IMR-90 (cell line): ENCODE measurements at regions not wholly inside any gene's neighbourhood (a gene's known extent, or its start where the extent isn't known, plus 50 kb on each side); places are given as distances from the start of the nearest gene placed in this dataset.

Experiments used
- ATAC-seq: fragments of 200-7000 bp; cut with Tn5 transposase; 2 replicates; pipeline ENCODE4 v1.9.1; 2020; ENCODE audit warnings: low read depth, mild to moderate bottlenecking, moderate library complexity
- BruUV-seq: library from RNA; stranded (reverse); fragments of 400-500 nt; replicated peaks from 2 replicates; lab custom pipeline; 2021; lab: Mats Ljungman, UMichigan
- CTCF ChIA-PET: fragments of 300-600 bp; formaldehyde crosslinking; extraction: SDS; loops from one replicate; lab custom pipeline; 2021; ENCODE audit warnings: antibody characterized with exemption; lab: Yijun Ruan, JAX
- POLR2A ChIA-PET: fragments of 300-600 bp; sonication (Branson Sonifier 250); formaldehyde crosslinking; loops from one replicate; lab custom pipeline; 2022; ENCODE audit warnings: antibody characterized with exemption; ENCODE audit not compliant: unreplicated experiment; lab: Charles Lee
- DNase-seq: peaks from one replicate; pipeline ENCODE4 v3.0.0; 2013
- H2AFZ ChIP-seq: replicated peaks from 2 replicates; pipeline ENCODE3; 2013; ENCODE audit warnings: low read length, mild to moderate bottlenecking; ENCODE audit not compliant: poor library complexity
- H2AK5ac ChIP-seq: 2 replicates; pipeline ENCODE4 v1.6.1; 2013; ENCODE audit warnings: low read depth, low read length, inconsistent platforms
- H2AK9ac ChIP-seq: replicated peaks from 2 replicates; pipeline ENCODE3; 2013; ENCODE audit warnings: mild to moderate bottlenecking, low read depth, low read length, moderate library complexity; ENCODE audit not compliant: poor library complexity
- H2BK120ac ChIP-seq: 2 replicates; pipeline ENCODE4 v1.6.1; 2013; ENCODE audit warnings: low read depth, low read length, inconsistent platforms
- H2BK15ac ChIP-seq: 3 replicates; pipeline ENCODE4 v1.6.1; 2013; ENCODE audit warnings: low read depth, low read length, inconsistent platforms
- H2BK20ac ChIP-seq: 2 replicates; pipeline ENCODE4 v1.6.1; 2013; ENCODE audit warnings: low read depth, mild to moderate bottlenecking, inconsistent platforms, low read length, moderate library complexity
- H2BK5ac ChIP-seq: 2 replicates; pipeline ENCODE4 v1.6.1; 2013; ENCODE audit warnings: mild to moderate bottlenecking, low read depth, low read length, inconsistent platforms; ENCODE audit not compliant: poor library complexity, severe bottlenecking
- H3K14ac ChIP-seq: replicated peaks from 2 replicates; pipeline ENCODE4 v1.6.1; 2013; ENCODE audit warnings: low read depth, low read length, inconsistent platforms
- H3K18ac ChIP-seq: 2 replicates; pipeline ENCODE4 v1.6.1; 2013; ENCODE audit warnings: low read depth, low read length, control low read depth
- H3K23ac ChIP-seq: 2 replicates; pipeline ENCODE4 v1.6.1; 2013; ENCODE audit warnings: low read depth, low read length, inconsistent platforms
- H3K27ac ChIP-seq: 2 replicates; pipeline ENCODE4 v1.5.1; 2013; ENCODE audit warnings: mild to moderate bottlenecking, control low read depth, low read length; ENCODE audit not compliant: insufficient read depth
- H3K27me3 ChIP-seq: 2 replicates; pipeline ENCODE4 v1.6.1; 2013; ENCODE audit warnings: low read length; ENCODE audit not compliant: control insufficient read depth, insufficient read depth
- H3K36me3 ChIP-seq: 2 replicates; pipeline ENCODE4 v1.6.1; 2013; ENCODE audit warnings: low read length, mixed read lengths; ENCODE audit not compliant: control insufficient read depth, insufficient read depth
- H3K4ac ChIP-seq: 2 replicates; pipeline ENCODE4 v1.6.1; 2013; ENCODE audit warnings: low read depth, low read length, inconsistent platforms
- H3K4me1 ChIP-seq: 2 replicates; pipeline ENCODE4 v1.6.1; 2013; ENCODE audit warnings: low read length, mixed read lengths; ENCODE audit not compliant: control insufficient read depth, insufficient read depth
- H3K4me2 ChIP-seq: 2 replicates; pipeline ENCODE4 v1.6.1; 2013; ENCODE audit warnings: low read depth, mild to moderate bottlenecking, control low read depth, low read length, moderate library complexity
- H3K4me3 ChIP-seq: 2 replicates; pipeline ENCODE4 v1.5.1; 2013; ENCODE audit warnings: low read depth, mild to moderate bottlenecking, control low read depth, low read length, moderate library complexity; ENCODE audit not compliant: insufficient read depth
- H3K56ac ChIP-seq: 2 replicates; pipeline ENCODE4 v1.6.1; 2013; ENCODE audit warnings: low read length, inconsistent platforms; ENCODE audit not compliant: insufficient read depth; ENCODE audit errors: extremely low read depth
- H3K79me1 ChIP-seq, 2 experiments: 2 replicates each; pipeline ENCODE4 v1.6.1; 2013; ENCODE audit warnings: low read length in 2 of 2, inconsistent platforms in 1 of 2, low read depth in 1 of 2
- H3K9ac ChIP-seq: 2 replicates; pipeline ENCODE4 v1.6.1; 2013; ENCODE audit warnings: low read depth, low read length, control low read depth
- H3K9me1 ChIP-seq: 2 replicates; pipeline ENCODE4 v1.6.1; 2013; ENCODE audit warnings: low read length, inconsistent platforms; ENCODE audit not compliant: insufficient read depth
- H3K9me3 ChIP-seq: 2 replicates; pipeline ENCODE4 v1.6.1; 2013; ENCODE audit warnings: low read length; ENCODE audit not compliant: control insufficient read depth, insufficient read depth
- H4K20me1 ChIP-seq: 2 replicates; pipeline ENCODE4 v1.6.1; 2013; ENCODE audit warnings: low read length, inconsistent platforms; ENCODE audit not compliant: insufficient read depth
- H4K5ac ChIP-seq: 2 replicates; pipeline ENCODE4 v1.6.1; 2013; ENCODE audit warnings: mild to moderate bottlenecking, low read depth, low read length, control low read depth
- H4K8ac ChIP-seq, 2 experiments: 2 replicates each; pipeline ENCODE4 v1.6.1; 2013; ENCODE audit warnings: low read depth in 2 of 2, low read length in 2 of 2, control low read depth in 1 of 2, inconsistent platforms in 1 of 2
- H4K91ac ChIP-seq: 2 replicates; pipeline ENCODE4 v1.6.1; 2013; ENCODE audit warnings: low read depth, low read length, inconsistent platforms; ENCODE audit not compliant: insufficient read depth
- BHLHE40 ChIP-seq: fragments of 150-350 bp; IDR thresholded peaks from 2 replicates; pipeline ENCODE4 v1.6.1; 2016; ENCODE audit warnings: mild to moderate bottlenecking, low read depth, low read length
- CHD1 ChIP-seq: IDR thresholded peaks from 2 replicates; pipeline ENCODE4 v1.6.1; 2012; ENCODE audit warnings: low read depth, low read length, improper control_type of control experiment
- MAFK ChIP-seq: IDR thresholded peaks from 2 replicates; pipeline ENCODE4 v1.6.1; 2012; ENCODE audit warnings: low read depth, low read length, improper control_type of control experiment
- MXI1 ChIP-seq: IDR thresholded peaks from 2 replicates; pipeline ENCODE4 v1.6.1; 2012; ENCODE audit warnings: low read depth, mild to moderate bottlenecking, low read length, moderate library complexity, borderline replicate concordance
- POLR2A ChIP-seq: IDR thresholded peaks from 2 replicates; pipeline ENCODE4 v1.6.1; 2012; ENCODE audit warnings: mild to moderate bottlenecking, low read depth, low read length
- WGBS, 2 experiments: methylation state at CpG; one replicate each; pipeline versions ENCODE4 v1.1.5 to v1.1.7; 2013; ENCODE audit warnings: missing lambda C conversion rate in 2 of 2; ENCODE audit not compliant: insufficient read length in 1 of 2; ENCODE audit errors: extremely low coverage in 2 of 2; 5-methylcytosine and 5-hydroxymethylcytosine counted together
- dilution Hi-C: fragments of 300-500 bp; cut with HindIII; formaldehyde crosslinking; loops from one replicate; pipeline ENCODE4 v1.14.3; 2018; ENCODE audit warnings: low sequenced_read_pairs; ENCODE audit not compliant: unreplicated experiment
- in situ Hi-C: fragments of 300-500 bp; cut with MboI; formaldehyde crosslinking; loops from 3 replicates; pipeline ENCODE4 v1.14.3; 2019; ENCODE audit warnings: low sequenced_read_pairs, inconsistent platforms, mixed read lengths
- intact Hi-C: fragments of 100-400 bp; cut with micrococcal nuclease; formaldehyde crosslinking; loops from 2 replicates; pipeline ENCODE4 v1.10.0; 2022
- TF ChIP-seq, protein P1 (sequence below): conservative IDR thresholded peaks from 2 replicates; pipeline ENCODE4 v1.5.1; 2012; ENCODE audit warnings: mild to moderate bottlenecking, low read depth, low read length, improper control_type of control experiment
- TF ChIP-seq, protein P2 (sequence below): fragments of 150-350 bp; IDR thresholded peaks from 2 replicates; pipeline ENCODE4 v1.6.1; 2016; ENCODE audit warnings: low read depth, mild to moderate bottlenecking, low read length, moderate library complexity, borderline replicate concordance

DNA sequence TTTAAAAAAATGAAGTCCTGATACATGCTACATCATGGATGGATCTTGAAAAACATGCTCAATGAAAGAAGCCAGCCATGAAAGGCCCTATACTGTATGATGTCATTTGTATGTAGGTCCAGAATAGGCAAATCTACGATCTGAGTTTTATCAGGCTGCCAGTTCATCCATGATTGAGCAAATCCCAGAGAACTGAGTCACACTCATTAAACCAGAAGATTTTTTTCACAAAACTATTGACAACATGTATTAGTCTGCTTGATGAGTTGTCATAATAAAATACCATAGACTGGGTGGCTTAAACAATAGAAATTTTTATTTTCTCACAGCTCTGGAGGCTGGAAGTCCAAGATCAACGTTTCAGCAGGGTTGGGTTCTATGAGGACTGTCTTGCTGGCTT, 130.7 kb downstream of the MREG start:
- DNase-seq (peak; percentile 35), ATAC-seq (no peak)
- Histone ChIP-seq H2AK9ac (no peak overlapping the region), H4K91ac (no peak overlapping the region), H3K4me1 (peaks cover 10% of the 10 kb centered on the region), H3K4me3 (no peak overlapping the region), H4K8ac (no peak overlapping the region), H3K79me1 (no peaks in the 10 kb centered on the region), H2BK20ac (no peak overlapping the region), H3K14ac (no peak overlapping the region), H3K4ac (no peak overlapping the region), H3K4me2 (no peak overlapping the region), H3K36me3 (no peaks in the 10 kb centered on the region), H4K5ac (no peak overlapping the region), H3K9me3 (peaks cover under 1% of the 10 kb centered on the region; the same call in 1 of the 2 replicates), H3K27ac (no peak overlapping the region), H2BK5ac (no peak overlapping the region), H3K27me3 (no peaks in the 10 kb centered on the region), H2AK5ac (no peak overlapping the region), H3K23ac (no peak overlapping the region), H3K9me1 (0 out of 2 replicates have a peak, but pooled peaks cover 7% of the 10 kb centered on the region), H2BK15ac (no peak overlapping the region), H2AFZ (no peak overlapping the region), H3K18ac (no peak overlapping the region), H3K9ac (no peak overlapping the region), H3K56ac (no peak overlapping the region), H2BK120ac (no peak overlapping the region), H4K20me1 (no peaks in the 10 kb centered on the region)
- CTCF ChIA-PET, result no interaction called here
- dilution Hi-C loops, result no loop called here
- POLR2A ChIA-PET, result no interaction called here
- BruUV-seq, result no TSS peak
- in situ Hi-C loops, result no loop called here
- WGBS, 2 experiments, result no CpG with 5 or more reads among the region's 2 CpGs
- intact Hi-C loops, result no loop called here
- TF ChIP-seq MAFK (no peak), CHD1 (no peak), POLR2A (no peak), BHLHE40 (no peak), MXI1 (no peak)
- TF ChIP-seq, protein P1, sequence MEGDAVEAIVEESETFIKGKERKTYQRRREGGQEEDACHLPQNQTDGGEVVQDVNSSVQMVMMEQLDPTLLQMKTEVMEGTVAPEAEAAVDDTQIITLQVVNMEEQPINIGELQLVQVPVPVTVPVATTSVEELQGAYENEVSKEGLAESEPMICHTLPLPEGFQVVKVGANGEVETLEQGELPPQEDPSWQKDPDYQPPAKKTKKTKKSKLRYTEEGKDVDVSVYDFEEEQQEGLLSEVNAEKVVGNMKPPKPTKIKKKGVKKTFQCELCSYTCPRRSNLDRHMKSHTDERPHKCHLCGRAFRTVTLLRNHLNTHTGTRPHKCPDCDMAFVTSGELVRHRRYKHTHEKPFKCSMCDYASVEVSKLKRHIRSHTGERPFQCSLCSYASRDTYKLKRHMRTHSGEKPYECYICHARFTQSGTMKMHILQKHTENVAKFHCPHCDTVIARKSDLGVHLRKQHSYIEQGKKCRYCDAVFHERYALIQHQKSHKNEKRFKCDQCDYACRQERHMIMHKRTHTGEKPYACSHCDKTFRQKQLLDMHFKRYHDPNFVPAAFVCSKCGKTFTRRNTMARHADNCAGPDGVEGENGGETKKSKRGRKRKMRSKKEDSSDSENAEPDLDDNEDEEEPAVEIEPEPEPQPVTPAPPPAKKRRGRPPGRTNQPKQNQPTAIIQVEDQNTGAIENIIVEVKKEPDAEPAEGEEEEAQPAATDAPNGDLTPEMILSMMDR, result no peak
- TF ChIP-seq, protein P2, sequence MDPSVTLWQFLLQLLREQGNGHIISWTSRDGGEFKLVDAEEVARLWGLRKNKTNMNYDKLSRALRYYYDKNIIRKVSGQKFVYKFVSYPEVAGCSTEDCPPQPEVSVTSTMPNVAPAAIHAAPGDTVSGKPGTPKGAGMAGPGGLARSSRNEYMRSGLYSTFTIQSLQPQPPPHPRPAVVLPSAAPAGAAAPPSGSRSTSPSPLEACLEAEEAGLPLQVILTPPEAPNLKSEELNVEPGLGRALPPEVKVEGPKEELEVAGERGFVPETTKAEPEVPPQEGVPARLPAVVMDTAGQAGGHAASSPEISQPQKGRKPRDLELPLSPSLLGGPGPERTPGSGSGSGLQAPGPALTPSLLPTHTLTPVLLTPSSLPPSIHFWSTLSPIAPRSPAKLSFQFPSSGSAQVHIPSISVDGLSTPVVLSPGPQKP, result no peak
